NT2/D1 (cell line): ENCODE measurements at regions not wholly inside any gene's neighbourhood (a gene's known extent, or its start where the extent isn't known, plus 50 kb on each side); places are given as distances from the start of the nearest gene placed in this dataset.
A peak's percentile ranks its signal among the peaks of the same experiment; 100 is the strongest.

Experiments used
- DNase-seq: peaks from one replicate; pipeline ENCODE4 v3.0.0-alpha.2; 2011; ENCODE audit warnings: low read depth, low spot score
- H3K27me3 ChIP-seq: 2 replicates; pipeline ENCODE4 v1.6.0; 2011; ENCODE audit warnings: mild to moderate bottlenecking; ENCODE audit not compliant: insufficient read length, insufficient read depth
- H3K36me3 ChIP-seq: 2 replicates; pipeline ENCODE4 v1.6.1; 2011; ENCODE audit warnings: mild to moderate bottlenecking, low read length, mixed read lengths; ENCODE audit not compliant: insufficient read depth, insufficient read length
- H3K4me1 ChIP-seq: 2 replicates; pipeline ENCODE4 v1.5.1; 2011; ENCODE audit not compliant: insufficient read depth, insufficient read length
- H3K4me3 ChIP-seq: 2 replicates; pipeline ENCODE4 v1.5.1; 2011; ENCODE audit warnings: low read depth; ENCODE audit not compliant: insufficient read length
- H3K9ac ChIP-seq: 2 replicates; pipeline ENCODE4 v1.6.0; 2011; ENCODE audit warnings: low read depth; ENCODE audit not compliant: insufficient read length
- H3K9me3 ChIP-seq: 2 replicates; pipeline ENCODE4 v1.5.1; 2011; ENCODE audit warnings: mild to moderate bottlenecking, low read length; ENCODE audit not compliant: insufficient read depth
- SUZ12 ChIP-seq: IDR thresholded peaks from 2 replicates; pipeline ENCODE4 v1.6.1; 2011; ENCODE audit not compliant: insufficient read length, insufficient read depth; ENCODE audit errors: extremely low read depth
- YY1 ChIP-seq: IDR thresholded peaks from 2 replicates; pipeline ENCODE4 v1.6.1; 2011; ENCODE audit not compliant: insufficient read length, insufficient read depth
- ZNF274 ChIP-seq: IDR thresholded peaks from 2 replicates; pipeline ENCODE4 v1.6.1; 2011; ENCODE audit warnings: mild to moderate bottlenecking, low read depth, low read length

DNA sequence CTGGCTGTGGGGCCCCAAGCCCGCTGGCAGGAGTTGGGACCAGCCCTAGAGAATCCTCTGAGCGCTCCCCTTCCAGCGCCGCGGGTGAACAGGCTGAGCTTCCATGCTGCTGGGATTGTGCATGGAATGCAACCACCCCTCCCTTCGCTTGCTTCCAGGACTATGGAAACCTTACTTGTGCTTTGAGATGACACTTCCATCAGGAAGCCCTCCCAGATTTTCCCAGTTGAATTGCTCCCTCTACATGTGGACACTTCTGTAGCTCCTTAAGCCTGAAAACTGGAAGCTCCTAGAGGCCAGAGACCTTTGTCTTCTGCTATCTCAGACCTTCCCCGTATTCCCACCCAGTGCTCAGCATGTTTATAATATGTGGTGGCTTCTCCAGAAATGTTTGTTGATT, 213.2 kb upstream of the RPL38 start:
- no peak for DNase-seq
- H3K4me3 ChIP-seq: no peak overlapping the region
- H3K9ac ChIP-seq: no peak overlapping the region
- H3K9me3 ChIP-seq: no peaks in the 10 kb centered on the region
- H3K36me3 ChIP-seq: no peaks in the 10 kb centered on the region
- peaks cover 5% of the 10 kb centered on the region for H3K4me1 ChIP-seq
- TF ChIP-seq SUZ12 (no peak), YY1 (no peak)
- no peaks in the 10 kb centered on the region for H3K27me3 ChIP-seq

DNA sequence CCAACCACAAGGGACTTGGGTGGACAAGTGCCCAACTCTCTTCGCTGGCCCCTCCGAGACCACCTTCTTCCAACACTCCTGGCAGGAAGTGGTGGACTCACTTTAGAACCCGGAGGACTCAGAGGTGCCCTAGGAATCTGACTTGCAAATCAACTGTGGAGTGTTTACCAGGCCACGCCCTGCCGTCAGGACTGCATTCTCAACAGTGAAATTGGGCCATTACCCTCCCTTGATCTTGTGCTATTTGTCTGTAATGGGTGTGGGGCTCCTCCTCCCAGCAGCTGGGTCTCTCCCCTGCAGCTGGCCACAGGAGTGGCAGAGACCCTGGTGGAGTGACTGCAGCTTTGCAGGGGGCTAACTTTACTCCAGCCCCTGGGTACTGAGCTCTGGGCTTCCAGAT, 212.2 kb upstream of the RPL38 start:
- TF ChIP-seq YY1 (no peak), SUZ12 (no peak), ZNF274 (no peak)
- peak; percentile 27 for DNase-seq
- Histone ChIP-seq H3K4me1 (peaks cover 5% of the 10 kb centered on the region), H3K27me3 (no peaks in the 10 kb centered on the region), H3K4me3 (no peak overlapping the region), H3K9me3 (no peaks in the 10 kb centered on the region), H3K9ac (no peak overlapping the region), H3K36me3 (no peaks in the 10 kb centered on the region)

DNA sequence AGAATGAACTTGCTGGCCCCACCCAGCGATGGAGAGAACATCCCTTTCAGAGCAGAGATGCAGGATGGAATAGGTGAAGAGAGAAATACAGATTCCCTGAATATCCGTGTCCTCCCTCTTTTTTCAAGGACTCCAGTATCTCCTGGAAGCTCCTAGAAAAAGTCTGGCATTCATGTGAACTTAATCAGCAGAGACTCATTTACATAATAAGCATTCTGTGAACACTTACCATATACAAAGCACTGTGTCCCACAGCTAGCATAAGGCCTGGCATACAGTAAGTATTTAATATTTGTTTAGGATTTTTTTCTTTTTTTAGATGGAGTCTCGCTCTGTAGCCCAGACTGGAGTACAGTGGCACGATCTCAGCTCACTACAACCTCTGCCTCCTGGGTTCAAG, 208.5 kb upstream of the RPL38 start:
- H3K9me3 ChIP-seq: no peaks in the 10 kb centered on the region
- DNase-seq: no peak
- no peak overlapping the region for H3K4me3 ChIP-seq
- TF ChIP-seq YY1: no peak
- no peak for TF ChIP-seq SUZ12
- TF ChIP-seq ZNF274: no peak
- H3K9ac ChIP-seq: no peak overlapping the region
- H3K27me3 ChIP-seq: no peaks in the 10 kb centered on the region
- no peaks in the 10 kb centered on the region for H3K36me3 ChIP-seq
- H3K4me1 ChIP-seq: peaks cover 9% of the 10 kb centered on the region

DNA sequence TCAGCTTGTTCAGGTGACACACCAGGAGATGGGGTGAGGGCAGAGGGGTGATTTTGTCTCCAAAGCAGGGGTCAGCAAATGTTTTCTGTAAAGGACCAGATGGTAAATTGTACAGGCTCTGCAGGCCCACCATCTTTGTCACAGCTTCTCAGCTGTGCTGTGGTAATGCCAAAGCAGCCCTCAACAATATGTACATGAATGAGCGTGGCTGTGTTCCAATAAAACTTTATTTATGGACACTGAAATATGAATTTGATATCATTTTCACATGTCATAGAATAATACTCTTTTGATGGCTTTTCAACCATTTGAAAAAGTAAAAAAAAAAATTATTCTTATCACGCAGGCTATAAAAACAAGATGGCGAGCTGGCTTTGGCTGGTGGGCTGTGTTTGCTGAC, 206.4 kb upstream of the RPL38 start:
- Histone ChIP-seq H3K4me1 (peaks cover 4% of the 10 kb centered on the region), H3K27me3 (no peaks in the 10 kb centered on the region), H3K9ac (no peak overlapping the region), H3K4me3 (no peak overlapping the region), H3K9me3 (no peaks in the 10 kb centered on the region), H3K36me3 (no peaks in the 10 kb centered on the region)
- no peak for DNase-seq
- TF ChIP-seq ZNF274 (no peak), SUZ12 (no peak), YY1 (no peak)

DNA sequence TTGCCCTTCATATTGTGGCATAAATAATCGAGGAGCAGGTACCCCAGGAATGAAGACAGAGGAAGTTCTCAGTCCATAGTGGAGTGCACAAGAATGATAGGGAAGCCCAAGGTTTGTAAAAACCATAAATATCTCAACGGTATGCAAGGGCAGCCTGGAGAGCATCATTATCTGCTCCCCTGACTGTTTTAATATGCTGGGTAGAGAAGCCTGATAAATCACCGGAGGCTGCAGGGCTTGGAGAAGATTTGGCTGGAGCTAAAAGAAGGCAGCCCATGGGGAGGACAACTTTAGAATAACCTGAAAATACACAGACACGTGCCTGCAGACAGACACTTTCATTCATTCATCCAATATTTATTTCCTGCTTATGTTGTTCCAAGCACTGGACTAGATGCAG, 205.2 kb upstream of the RPL38 start:
- Histone ChIP-seq H3K9ac (no peak overlapping the region), H3K27me3 (no peaks in the 10 kb centered on the region), H3K9me3 (no peaks in the 10 kb centered on the region), H3K4me1 (peaks cover 4% of the 10 kb centered on the region), H3K4me3 (no peak overlapping the region), H3K36me3 (no peaks in the 10 kb centered on the region)
- no peak for DNase-seq
- no peak for TF ChIP-seq YY1
- TF ChIP-seq ZNF274: no peak
- no peak for TF ChIP-seq SUZ12

DNA sequence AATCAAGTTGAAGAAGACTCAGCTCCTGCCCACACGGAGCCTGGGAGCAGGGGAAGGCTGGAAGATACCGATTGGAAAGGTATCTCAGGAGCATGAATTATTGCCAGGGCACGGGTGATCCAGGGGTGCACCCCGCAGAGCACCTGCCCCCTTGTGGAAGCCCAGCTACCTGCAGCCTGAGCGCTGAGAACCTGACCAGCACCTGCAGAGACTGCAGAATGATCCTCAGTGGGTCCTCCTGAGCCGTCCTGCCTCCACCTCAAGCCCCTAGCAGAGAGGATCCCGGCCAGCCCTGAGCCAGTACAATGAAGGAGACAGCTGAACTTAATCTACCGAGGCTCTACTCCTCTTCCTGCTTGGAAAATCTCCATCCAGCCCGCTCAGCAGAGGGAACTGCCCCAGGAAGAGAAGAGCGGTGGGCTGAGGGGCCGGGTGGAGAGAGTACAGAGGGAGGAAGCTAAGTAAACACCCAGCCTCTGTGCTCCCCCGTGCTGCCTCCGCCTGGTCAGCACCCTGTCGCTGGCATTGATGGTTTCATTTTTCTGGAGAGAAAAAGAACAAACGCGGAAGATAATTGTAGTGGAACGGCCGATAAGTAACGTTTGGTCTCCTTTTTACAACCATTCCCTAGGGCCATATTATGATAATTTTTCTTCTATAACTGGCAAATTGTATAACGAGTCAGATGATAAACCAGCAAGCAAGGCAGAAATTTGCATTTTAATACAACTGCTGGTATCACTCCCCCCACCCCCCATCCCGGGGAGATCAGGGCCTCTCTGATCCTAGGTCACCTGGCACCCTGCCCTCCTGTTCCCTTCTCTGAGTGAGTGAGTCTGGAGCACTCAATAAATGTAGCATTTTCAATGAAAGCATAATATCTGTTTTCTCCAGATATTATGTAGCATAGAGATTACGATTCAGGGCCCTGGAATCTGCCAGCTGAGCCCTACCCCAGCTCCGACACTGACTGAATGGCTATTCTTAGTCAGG, 204.5 kb upstream of the RPL38 start:
- TF ChIP-seq ZNF274 (no peak), SUZ12 (no peak), YY1 (no peak)
- no peak for DNase-seq

DNA sequence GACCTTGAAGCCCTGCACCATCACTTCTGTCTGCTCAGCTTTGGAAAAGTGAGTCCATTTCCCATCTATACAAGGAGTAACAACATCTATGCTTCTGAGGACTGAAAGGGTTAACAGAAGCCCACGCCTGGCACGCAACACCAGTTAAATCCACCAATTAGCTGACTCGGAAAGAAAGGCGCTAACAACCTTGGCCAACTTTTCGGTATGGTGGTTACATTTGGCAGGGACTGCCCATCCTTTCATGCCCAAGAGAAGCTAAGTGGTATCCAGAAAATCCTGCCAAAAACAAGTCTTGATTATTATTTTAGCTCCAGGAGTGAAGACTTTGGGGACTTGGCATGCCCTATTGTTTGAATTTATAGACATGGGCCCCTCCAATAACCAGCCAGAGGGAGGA, 202.3 kb upstream of the RPL38 start:
- DNase-seq: no peak
- no peak overlapping the region for H3K4me3 ChIP-seq

More for the DNA sequence above, 204.5 kb upstream of the RPL38 start:
- Histone ChIP-seq H3K9me3 (no peaks in the 10 kb centered on the region), H3K9ac (no peak overlapping the region), H3K36me3 (no peaks in the 10 kb centered on the region), H3K27me3 (no peaks in the 10 kb centered on the region), H3K4me1 (peaks cover 4% of the 10 kb centered on the region), H3K4me3 (no peak overlapping the region)

More for the DNA sequence above, 202.3 kb upstream of the RPL38 start:
- H3K27me3 ChIP-seq: no peaks in the 10 kb centered on the region
- TF ChIP-seq ZNF274 (no peak), YY1 (no peak), SUZ12 (no peak)
- no peaks in the 10 kb centered on the region for H3K36me3 ChIP-seq
- H3K9me3 ChIP-seq: no peaks in the 10 kb centered on the region
- peaks cover 7% of the 10 kb centered on the region for H3K4me1 ChIP-seq
- H3K9ac ChIP-seq: no peak overlapping the region
